Activated naive CD4-positive, alpha-beta T cell treated with anti-CD3 and anti-CD28 coated beads, Interleukin-2, amount 50 U/mL, for 24 hours (primary cell): ENCODE measurements at regions not wholly inside any gene's neighbourhood (a gene's known extent, or its start where the extent isn't known, plus 50 kb on each side); places are given as distances from the start of the nearest gene placed in this dataset.

Experiments
- H3K27ac Mint-ChIP-seq: one replicate; pipeline ENCODE4 v1.8.0; 2021; ENCODE audit warnings: mild to moderate bottlenecking, mixed read lengths
- H3K27me3 Mint-ChIP-seq: one replicate; pipeline ENCODE4 v1.8.0; 2021; ENCODE audit warnings: mixed read lengths
- H3K36me3 Mint-ChIP-seq: one replicate; pipeline ENCODE4 v1.8.0; 2021; ENCODE audit warnings: mixed read lengths
- H3K4me1 Mint-ChIP-seq: one replicate; pipeline ENCODE4 v1.8.0; 2021; ENCODE audit warnings: mixed read lengths
- H3K4me3 Mint-ChIP-seq: one replicate; pipeline ENCODE4 v1.8.0; 2021; ENCODE audit warnings: mild to moderate bottlenecking, mixed read lengths
- H3K9me3 Mint-ChIP-seq: one replicate; pipeline ENCODE4 v1.8.0; 2021; ENCODE audit warnings: mixed read lengths

GRCh38 chr1:3954170-3955169 is 54.4 kb upstream of the C1orf174 start:
- H3K36me3 Mint-ChIP-seq: no peaks in the 10 kb centered on the region
- peaks cover 15% of the 10 kb centered on the region for H3K27me3 Mint-ChIP-seq
- H3K4me3 Mint-ChIP-seq: no peak overlapping the region

GRCh38 chr1:3955196-3955772 is 55.2 kb upstream of the C1orf174 start:
- no peak overlapping the region for H3K27ac Mint-ChIP-seq
- H3K36me3 Mint-ChIP-seq: no peaks in the 10 kb centered on the region
- no peaks in the 10 kb centered on the region for H3K4me1 Mint-ChIP-seq
- no peak overlapping the region for H3K4me3 Mint-ChIP-seq
- no peaks in the 10 kb centered on the region for H3K9me3 Mint-ChIP-seq
- peaks cover 13% of the 10 kb centered on the region for H3K27me3 Mint-ChIP-seq

More at GRCh38 chr1:3954170-3955169, 54.4 kb upstream of the C1orf174 start:
- Mint-ChIP-seq H3K4me1 (no peaks in the 10 kb centered on the region), H3K27ac (no peak overlapping the region), H3K9me3 (no peaks in the 10 kb centered on the region)

- H3K27ac Mint-ChIP-seq: no peak overlapping the region
- peaks cover 12% of the 10 kb centered on the region for H3K27me3 Mint-ChIP-seq
- H3K4me3 Mint-ChIP-seq: no peak overlapping the region
- no peaks in the 10 kb centered on the region for H3K4me1 Mint-ChIP-seq
- H3K9me3 Mint-ChIP-seq: no peaks in the 10 kb centered on the region
- H3K36me3 Mint-ChIP-seq: no peaks in the 10 kb centered on the region
These were observed 56.6 kb upstream of the C1orf174 start for GRCh38 chr1:3956527-3957170.

- H3K9me3 Mint-ChIP-seq: no peaks in the 10 kb centered on the region
- H3K4me3 Mint-ChIP-seq: no peak overlapping the region
- H3K27ac Mint-ChIP-seq: no peak overlapping the region
- peaks cover 3% of the 10 kb centered on the region for H3K27me3 Mint-ChIP-seq
- H3K4me1 Mint-ChIP-seq: no peaks in the 10 kb centered on the region
- no peaks in the 10 kb centered on the region for H3K36me3 Mint-ChIP-seq
These were observed 59.3 kb upstream of the C1orf174 start for GRCh38 chr1:3959361-3959760.

GRCh38 chr1:3963554-3963953 is 63.5 kb upstream of the C1orf174 start:
- H3K4me1 Mint-ChIP-seq: no peaks in the 10 kb centered on the region
- H3K27ac Mint-ChIP-seq: no peak overlapping the region
- H3K36me3 Mint-ChIP-seq: no peaks in the 10 kb centered on the region
- no peaks in the 10 kb centered on the region for H3K9me3 Mint-ChIP-seq
- H3K4me3 Mint-ChIP-seq: no peak overlapping the region
- H3K27me3 Mint-ChIP-seq: peaks cover 6% of the 10 kb centered on the region

- H3K27ac Mint-ChIP-seq: no peak overlapping the region
- no peaks in the 10 kb centered on the region for H3K4me1 Mint-ChIP-seq
- no peak overlapping the region for H3K4me3 Mint-ChIP-seq
- H3K9me3 Mint-ChIP-seq: no peaks in the 10 kb centered on the region
- no peaks in the 10 kb centered on the region for H3K36me3 Mint-ChIP-seq
- H3K27me3 Mint-ChIP-seq: peaks cover 9% of the 10 kb centered on the region
These were observed 65.6 kb upstream of the C1orf174 start for GRCh38 chr1:3965693-3966092.

- H3K27me3 Mint-ChIP-seq: peaks cover 11% of the 10 kb centered on the region
- H3K9me3 Mint-ChIP-seq: no peaks in the 10 kb centered on the region
- no peaks in the 10 kb centered on the region for H3K36me3 Mint-ChIP-seq
- H3K4me1 Mint-ChIP-seq: no peaks in the 10 kb centered on the region
- H3K27ac Mint-ChIP-seq: no peak overlapping the region
- H3K4me3 Mint-ChIP-seq: no peak overlapping the region
These were observed 68.8 kb upstream of the C1orf174 start for GRCh38 chr1:3968851-3969250.

- no peaks in the 10 kb centered on the region for H3K9me3 Mint-ChIP-seq
- no peaks in the 10 kb centered on the region for H3K36me3 Mint-ChIP-seq
- no peak overlapping the region for H3K4me3 Mint-ChIP-seq
- no peak overlapping the region for H3K27ac Mint-ChIP-seq
- no peaks in the 10 kb centered on the region for H3K4me1 Mint-ChIP-seq
- peaks cover 11% of the 10 kb centered on the region for H3K27me3 Mint-ChIP-seq
These were observed 71.9 kb upstream of the C1orf174 start for GRCh38 chr1:3971981-3972380.

- Mint-ChIP-seq H3K27me3 (peaks cover 2% of the 10 kb centered on the region), H3K4me1 (no peaks in the 10 kb centered on the region), H3K9me3 (no peaks in the 10 kb centered on the region), H3K36me3 (no peaks in the 10 kb centered on the region), H3K27ac (no peak overlapping the region), H3K4me3 (no peak overlapping the region)
These were observed 76.0 kb upstream of the C1orf174 start for GRCh38 chr1:3975903-3976630.

- H3K27ac Mint-ChIP-seq: no peak overlapping the region
These were observed 76.7 kb upstream of the C1orf174 start for GRCh38 chr1:3976821-3977220.

GRCh38 chr1:3978196-3978989 is 78.3 kb upstream of the C1orf174 start:
- Mint-ChIP-seq H3K9me3 (no peaks in the 10 kb centered on the region), H3K27me3 (peaks cover 5% of the 10 kb centered on the region), H3K4me1 (no peaks in the 10 kb centered on the region), H3K27ac (no peak overlapping the region), H3K4me3 (no peak overlapping the region), H3K36me3 (no peaks in the 10 kb centered on the region)

More at GRCh38 chr1:3976821-3977220, 76.7 kb upstream of the C1orf174 start:
- H3K4me1 Mint-ChIP-seq: no peaks in the 10 kb centered on the region
- H3K4me3 Mint-ChIP-seq: no peak overlapping the region
- H3K36me3 Mint-ChIP-seq: no peaks in the 10 kb centered on the region
- H3K9me3 Mint-ChIP-seq: no peaks in the 10 kb centered on the region
- H3K27me3 Mint-ChIP-seq: no peaks in the 10 kb centered on the region

GRCh38 chr1:3978990-3979325 is 78.9 kb upstream of the C1orf174 start:
- H3K36me3 Mint-ChIP-seq: no peaks in the 10 kb centered on the region
- no peak overlapping the region for H3K27ac Mint-ChIP-seq

GRCh38 chr1:3981261-3981660 is 81.2 kb upstream of the C1orf174 start:
- H3K36me3 Mint-ChIP-seq: no peaks in the 10 kb centered on the region
- no peak overlapping the region for H3K27ac Mint-ChIP-seq
- no peaks in the 10 kb centered on the region for H3K4me1 Mint-ChIP-seq
- H3K27me3 Mint-ChIP-seq: peaks cover 8% of the 10 kb centered on the region
- no peak overlapping the region for H3K4me3 Mint-ChIP-seq
- no peaks in the 10 kb centered on the region for H3K9me3 Mint-ChIP-seq

More at GRCh38 chr1:3978990-3979325, 78.9 kb upstream of the C1orf174 start:
- Mint-ChIP-seq H3K9me3 (no peaks in the 10 kb centered on the region), H3K4me3 (no peak overlapping the region), H3K27me3 (peaks cover 5% of the 10 kb centered on the region), H3K4me1 (no peaks in the 10 kb centered on the region)

GRCh38 chr1:3981746-3982505 is 81.9 kb upstream of the C1orf174 start:
- Mint-ChIP-seq H3K27me3 (peaks cover 8% of the 10 kb centered on the region), H3K27ac (no peak overlapping the region), H3K4me1 (no peaks in the 10 kb centered on the region), H3K4me3 (no peak overlapping the region), H3K36me3 (no peaks in the 10 kb centered on the region), H3K9me3 (no peaks in the 10 kb centered on the region)
